K562 (cell line): ENCODE measurements at regions not wholly inside any gene's neighbourhood (a gene's known extent, or its start where the extent isn't known, plus 50 kb on each side); places are given as distances from the start of the nearest gene placed in this dataset.

Experiments
- JUNB ChIP-seq: fragments of 450-650 bp; formaldehyde crosslinking; conservative IDR thresholded peaks from 2 replicates; pipeline ENCODE4 v1.4.0; 2020; ENCODE audit warnings: mild to moderate bottlenecking
- POLR2A ChIP-seq: fragments of 450-650 bp; conservative IDR thresholded peaks from 2 replicates; pipeline ENCODE4 v1.6.1; 2016
- ZNF274 ChIP-seq: IDR thresholded peaks from 2 replicates; pipeline ENCODE4 v1.6.1; 2011; ENCODE audit warnings: low read depth, mild to moderate bottlenecking, low read length, moderate library complexity, borderline replicate concordance
- TF ChIP-seq, protein P1 (sequence below): fragments of 250-450 bp; sonication (Bioruptor Pico); IDR thresholded peaks from 2 replicates; pipeline ENCODE4 v1.4.0; 2020; ENCODE audit warnings: mild to moderate bottlenecking, moderate library complexity

GRCh38 chr2:76320716-76321115 is 610.0 kb upstream of the GCFC2 start:
- no peak for TF ChIP-seq ZNF274
- TF ChIP-seq POLR2A, result no peak
- TF ChIP-seq, protein P1, sequence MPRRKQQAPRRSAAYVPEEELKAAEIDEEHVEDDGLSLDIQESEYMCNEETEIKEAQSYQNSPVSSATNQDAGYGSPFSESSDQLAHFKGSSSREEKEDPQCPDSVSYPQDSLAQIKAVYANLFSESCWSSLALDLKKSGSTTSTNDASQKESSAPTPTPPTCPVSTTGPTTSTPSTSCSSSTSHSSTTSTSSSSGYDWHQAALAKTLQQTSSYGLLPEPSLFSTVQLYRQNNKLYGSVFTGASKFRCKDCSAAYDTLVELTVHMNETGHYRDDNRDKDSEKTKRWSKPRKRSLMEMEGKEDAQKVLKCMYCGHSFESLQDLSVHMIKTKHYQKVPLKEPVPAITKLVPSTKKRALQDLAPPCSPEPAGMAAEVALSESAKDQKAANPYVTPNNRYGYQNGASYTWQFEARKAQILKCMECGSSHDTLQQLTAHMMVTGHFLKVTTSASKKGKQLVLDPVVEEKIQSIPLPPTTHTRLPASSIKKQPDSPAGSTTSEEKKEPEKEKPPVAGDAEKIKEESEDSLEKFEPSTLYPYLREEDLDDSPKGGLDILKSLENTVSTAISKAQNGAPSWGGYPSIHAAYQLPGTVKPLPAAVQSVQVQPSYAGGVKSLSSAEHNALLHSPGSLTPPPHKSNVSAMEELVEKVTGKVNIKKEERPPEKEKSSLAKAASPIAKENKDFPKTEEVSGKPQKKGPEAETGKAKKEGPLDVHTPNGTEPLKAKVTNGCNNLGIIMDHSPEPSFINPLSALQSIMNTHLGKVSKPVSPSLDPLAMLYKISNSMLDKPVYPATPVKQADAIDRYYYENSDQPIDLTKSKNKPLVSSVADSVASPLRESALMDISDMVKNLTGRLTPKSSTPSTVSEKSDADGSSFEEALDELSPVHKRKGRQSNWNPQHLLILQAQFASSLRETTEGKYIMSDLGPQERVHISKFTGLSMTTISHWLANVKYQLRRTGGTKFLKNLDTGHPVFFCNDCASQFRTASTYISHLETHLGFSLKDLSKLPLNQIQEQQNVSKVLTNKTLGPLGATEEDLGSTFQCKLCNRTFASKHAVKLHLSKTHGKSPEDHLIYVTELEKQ (CRISPR knock-in tag), result no peak
- no peak for TF ChIP-seq JUNB (CRISPR knock-in tag)
